WTC11 (cell line): ENCODE measurements at regions not wholly inside any gene's neighbourhood (a gene's known extent, or its start where the extent isn't known, plus 50 kb on each side); places are given as distances from the start of the nearest gene placed in this dataset.
A peak's percentile ranks its signal among the peaks of the same experiment; 100 is the strongest.

Experiments used
- ATAC-seq: fragments of 200-7000 bp; cut with Tn5 transposase; 2 replicates; pipeline ENCODE4 v1.10.0; 2021; ENCODE audit warnings: mild to moderate bottlenecking, moderate library complexity
- CTCF ChIA-PET: fragments of 300-600 bp; sonication (Branson Sonifier 250); formaldehyde crosslinking; loops from one replicate; lab custom pipeline; 2021; ENCODE audit warnings: antibody characterized with exemption; lab: Charles Lee
- POLR2A ChIA-PET: fragments of 350-600 bp; sonication (Branson Sonifier 250); formaldehyde crosslinking; loops from one replicate; lab custom pipeline; 2021; ENCODE audit warnings: antibody characterized with exemption; lab: Charles Lee
- DNase-seq: peaks from one replicate; pipeline ENCODE4 v3.0.0; 2021; ENCODE audit warnings: low spot score
- H3K27ac Mint-ChIP-seq: 2 replicates; pipeline ENCODE4 v1.8.0; 2021; ENCODE audit warnings: mixed read lengths
- H3K27me3 Mint-ChIP-seq: 2 replicates; pipeline ENCODE4 v1.8.0; 2021; ENCODE audit warnings: low read depth, mild to moderate bottlenecking, moderate library complexity, mixed read lengths
- H3K36me3 Mint-ChIP-seq: 2 replicates; pipeline ENCODE4 v1.8.0; 2021; ENCODE audit warnings: mixed read lengths
- H3K4me1 Mint-ChIP-seq: 2 replicates; pipeline ENCODE4 v1.8.0; 2022; ENCODE audit warnings: mixed read lengths
- H3K4me3 Mint-ChIP-seq: 2 replicates; pipeline ENCODE4 v1.8.0; 2021; ENCODE audit warnings: mild to moderate bottlenecking, moderate library complexity, mixed read lengths
- H3K9me3 Mint-ChIP-seq: 2 replicates; pipeline ENCODE4 v1.8.0; 2021; ENCODE audit warnings: mixed read lengths
- AFF4 ChIP-seq: sonication (generic); formaldehyde crosslinking; IDR thresholded peaks from 2 replicates; pipeline ENCODE4 v1.8.1; 2023; ENCODE audit warnings: mild to moderate bottlenecking, missing genetic modification reagents, borderline replicate concordance
- AR ChIP-seq: fragments of 250-450 bp; sonication (Bioruptor Pico); IDR thresholded peaks from 2 replicates; pipeline ENCODE4 v1.9.0; 2021; ENCODE audit warnings: mild to moderate bottlenecking
- CREB1 ChIP-seq: sonication (generic); formaldehyde crosslinking; IDR thresholded peaks from 2 replicates; pipeline ENCODE4 v1.8.0; 2023; ENCODE audit warnings: mild to moderate bottlenecking, missing genetic modification reagents
- ESRRA ChIP-seq: sonication (generic); formaldehyde crosslinking; IDR thresholded peaks from 2 replicates; pipeline ENCODE4 v1.8.1; 2022; ENCODE audit warnings: mild to moderate bottlenecking, missing genetic modification reagents, borderline replicate concordance
- FOXK1 ChIP-seq: sonication (generic); formaldehyde crosslinking; IDR thresholded peaks from 2 replicates; pipeline ENCODE4 v1.8.0; 2022; ENCODE audit warnings: mild to moderate bottlenecking, moderate library complexity, missing genetic modification reagents
- FOXP1 ChIP-seq: sonication (generic); formaldehyde crosslinking; IDR thresholded peaks from 2 replicates; pipeline ENCODE4 v1.8.0; 2022; ENCODE audit warnings: missing genetic modification reagents, mild to moderate bottlenecking, moderate library complexity, borderline replicate concordance
- GABPB1 ChIP-seq: sonication (generic); formaldehyde crosslinking; IDR thresholded peaks from 2 replicates; pipeline ENCODE4 v1.8.1; 2023; ENCODE audit warnings: mild to moderate bottlenecking, missing genetic modification reagents
- GRHL2 ChIP-seq: fragments of 250-450 bp; sonication (Bioruptor Pico); IDR thresholded peaks from 2 replicates; pipeline ENCODE4 v1.8.0; 2022; ENCODE audit warnings: mild to moderate bottlenecking, moderate library complexity; ENCODE audit not compliant: insufficient replicate concordance, severe bottlenecking
- HMGXB4 ChIP-seq: sonication (generic); formaldehyde crosslinking; IDR thresholded peaks from 2 replicates; pipeline ENCODE4 v1.8.1; 2023; ENCODE audit warnings: mild to moderate bottlenecking, moderate library complexity, missing genetic modification reagents
- IRF1 ChIP-seq: sonication (generic); formaldehyde crosslinking; IDR thresholded peaks from 2 replicates; pipeline ENCODE4 v1.8.0; 2023; ENCODE audit warnings: missing genetic modification reagents
- IRF2 ChIP-seq: sonication (generic); formaldehyde crosslinking; IDR thresholded peaks from 2 replicates; pipeline ENCODE4 v1.8.0; 2022; ENCODE audit warnings: low read depth, missing genetic modification reagents, borderline replicate concordance
- PREB ChIP-seq: sonication (generic); formaldehyde crosslinking; IDR thresholded peaks from 2 replicates; pipeline ENCODE4 v1.8.1; 2022; ENCODE audit warnings: mild to moderate bottlenecking, missing genetic modification reagents, moderate library complexity, borderline replicate concordance
- USF1 ChIP-seq: sonication (generic); formaldehyde crosslinking; IDR thresholded peaks from 2 replicates; pipeline ENCODE4 v1.8.0; 2022; ENCODE audit warnings: mild to moderate bottlenecking, missing genetic modification reagents
- ZBTB21 ChIP-seq: sonication (generic); formaldehyde crosslinking; IDR thresholded peaks from 2 replicates; pipeline ENCODE4 v1.8.1; 2023; ENCODE audit warnings: mild to moderate bottlenecking, missing genetic modification reagents, borderline replicate concordance
- ZBTB43 ChIP-seq: sonication (generic); formaldehyde crosslinking; IDR thresholded peaks from 2 replicates; pipeline ENCODE4 v1.8.1; 2023; ENCODE audit warnings: mild to moderate bottlenecking, missing genetic modification reagents
- ZNF121 ChIP-seq: sonication (generic); formaldehyde crosslinking; IDR thresholded peaks from 2 replicates; pipeline ENCODE4 v1.8.0; 2023; ENCODE audit warnings: missing genetic modification reagents
- ZNF232 ChIP-seq: sonication (generic); formaldehyde crosslinking; IDR thresholded peaks from 2 replicates; pipeline ENCODE4 v1.8.0; 2022; ENCODE audit warnings: mild to moderate bottlenecking, missing genetic modification reagents
- ZNF416 ChIP-seq: fragments of 250-450 bp; sonication (Bioruptor Pico); IDR thresholded peaks from 2 replicates; pipeline ENCODE4 v1.9.0; 2021; ENCODE audit warnings: mild to moderate bottlenecking, inconsistent platforms
- ZNF425 ChIP-seq: fragments of 250-450 bp; sonication (Bioruptor Pico); conservative IDR thresholded peaks from 2 replicates; pipeline ENCODE4 v1.9.0; 2021; ENCODE audit warnings: mild to moderate bottlenecking
- ZNF671 ChIP-seq: fragments of 250-450 bp; sonication (Bioruptor Pico); IDR thresholded peaks from 2 replicates; pipeline ENCODE4 v1.8.0; 2021; ENCODE audit warnings: mild to moderate bottlenecking

- Mint-ChIP-seq H3K4me1 (peaks cover 8% of the 10 kb centered on the region), H3K9me3 (no peaks in the 10 kb centered on the region), H3K27ac (no peak overlapping the region), H3K4me3 (no peak overlapping the region), H3K27me3 (peaks cover 13% of the 10 kb centered on the region), H3K36me3 (no peaks in the 10 kb centered on the region)
- CTCF ChIA-PET, result interaction anchor here (0.6 to 2.0 kb wide), 14 partner anchors 9 to 324 kb away, joined by 3 to 8 read pairs (median 3); no protein-coding TSS in a partner anchor
- ATAC-seq (peak; percentile 98), DNase-seq (peak; percentile 95)
- POLR2A ChIA-PET, result interaction anchor here (0.7 kb wide), 1 partner anchor 51 kb away, joined by 4 read pairs; no protein-coding TSS in a partner anchor
- TF ChIP-seq ESRRA (CRISPR knock-in tag) (peak; percentile 65; the same call in 1 of the 2 replicates), AR (CRISPR knock-in tag) (no peak), AFF4 (CRISPR knock-in tag) (no peak), ZBTB43 (peak; percentile 50; the same call in 1 of the 2 replicates), HMGXB4 (CRISPR knock-in tag) (0 out of 2 replicates have a peak, but pooled peaks have one; percentile 30), ZNF425 (CRISPR knock-in tag) (no peak), PREB (CRISPR knock-in tag) (0 out of 2 replicates have a peak, but pooled peaks have one; percentile 41), IRF1 (CRISPR knock-in tag) (no peak), ZNF121 (CRISPR knock-in tag) (no peak), ZNF232 (CRISPR knock-in tag) (peak; percentile 95), FOXK1 (peak; percentile 54; the same call in 1 of the 2 replicates), FOXP1 (no peak), CREB1 (CRISPR knock-in tag) (no peak), IRF2 (no peak), ZNF416 (no peak), GRHL2 (CRISPR knock-in tag) (no peak), GABPB1 (CRISPR knock-in tag) (0 out of 2 replicates have a peak, but pooled peaks have one; percentile 23), ZNF671 (CRISPR knock-in tag) (peak; percentile 73; the same call in 1 of the 2 replicates), ZBTB21 (CRISPR knock-in tag) (peak; percentile 66; the same call in 1 of the 2 replicates), USF1 (CRISPR knock-in tag) (peak; percentile 58; the same call in 1 of the 2 replicates)
These were observed 167.0 kb downstream of the BUD13 start for GRCh38 chr11:116605543-116606459.
